Mesenchymal stem cell (in vitro differentiated cells and primary cell): ENCODE measurements at regions not wholly inside any gene's neighbourhood (a gene's known extent, or its start where the extent isn't known, plus 50 kb on each side); places are given as distances from the start of the nearest gene placed in this dataset.

Experiments used
- DNase-seq: peaks from one replicate; pipeline ENCODE4 v3.0.0-alpha.2; 2013
- H2AFZ ChIP-seq: one replicate; pipeline ENCODE4 v1.6.1; 2013; ENCODE audit warnings: low read depth, mild to moderate bottlenecking, control low read depth, inconsistent platforms, low read length, moderate library complexity
- H2AK5ac ChIP-seq: 2 replicates; pipeline ENCODE4 v1.6.1; 2013; ENCODE audit warnings: low read length, moderate library complexity, mild to moderate bottlenecking, inconsistent platforms; ENCODE audit not compliant: severe bottlenecking
- H2BK120ac ChIP-seq: one replicate; pipeline ENCODE4 v1.6.1; 2013; ENCODE audit warnings: low read depth, mild to moderate bottlenecking, inconsistent platforms, low read length, moderate library complexity
- H2BK12ac ChIP-seq, 2 experiments: one replicate each; pipeline ENCODE4 v1.6.1; 2013; ENCODE audit warnings: inconsistent platforms in 2 of 2, low read length in 2 of 2, mild to moderate bottlenecking in 2 of 2, moderate library complexity in 2 of 2, control low read depth in 1 of 2
- H2BK15ac ChIP-seq: one replicate; pipeline ENCODE4 v1.6.1; 2013; ENCODE audit warnings: mild to moderate bottlenecking, low read depth, inconsistent platforms; ENCODE audit not compliant: poor library complexity, severe bottlenecking
- H2BK5ac ChIP-seq: 2 replicates; pipeline ENCODE4 v1.6.1; 2013; ENCODE audit warnings: low read depth, mild to moderate bottlenecking, low read length, control low read depth, inconsistent platforms; ENCODE audit not compliant: poor library complexity, severe bottlenecking
- H3K14ac ChIP-seq, 2 experiments: one replicate each; pipeline ENCODE4 v1.6.1; 2013; ENCODE audit warnings: inconsistent platforms in 2 of 2, low read length in 2 of 2, control low read depth in 1 of 2, mild to moderate bottlenecking in 1 of 2, moderate library complexity in 1 of 2
- H3K18ac ChIP-seq, 2 experiments: one replicate each; pipeline ENCODE4 v1.6.1; 2013; ENCODE audit warnings: inconsistent platforms in 2 of 2, low read length in 2 of 2, control low read depth in 1 of 2, low read depth in 1 of 2, mild to moderate bottlenecking in 1 of 2
- H3K23ac ChIP-seq, 2 experiments: one replicate each; pipeline ENCODE4 v1.6.1; 2013; ENCODE audit warnings: inconsistent platforms in 2 of 2, low read length in 2 of 2, mild to moderate bottlenecking in 2 of 2, moderate library complexity in 2 of 2, control low read depth in 1 of 2
- H3K27ac ChIP-seq: 2 replicates; pipeline ENCODE4 v1.5.1; 2013; ENCODE audit warnings: mild to moderate bottlenecking, moderate library complexity, low read length, control low read depth, inconsistent platforms; ENCODE audit not compliant: poor library complexity, severe bottlenecking
- H3K27me3 ChIP-seq, 2 experiments: 2 replicates each; pipeline versions ENCODE4 v1.6.1 to v1.7.0; 2013; ENCODE audit warnings: low read length in 2 of 2, mild to moderate bottlenecking in 2 of 2, moderate library complexity in 2 of 2, control low read depth in 1 of 2, inconsistent platforms in 1 of 2; ENCODE audit not compliant: control insufficient read depth in 1 of 2, insufficient read depth in 1 of 2
- H3K36me3 ChIP-seq, 2 experiments: 2 replicates each; pipeline versions ENCODE4 v1.6.1 to v1.7.0; 2013; ENCODE audit warnings: low read length in 2 of 2, control low read depth in 1 of 2, inconsistent platforms in 1 of 2, low read depth in 1 of 2, mild to moderate bottlenecking in 1 of 2; ENCODE audit not compliant: insufficient read depth in 2 of 2, control insufficient read depth in 1 of 2
- H3K4ac ChIP-seq, 2 experiments: one replicate each; pipeline ENCODE4 v1.6.1; 2013; ENCODE audit warnings: inconsistent platforms in 2 of 2, low read length in 2 of 2, mild to moderate bottlenecking in 2 of 2, moderate library complexity in 2 of 2, control low read depth in 1 of 2, low read depth in 1 of 2
- H3K4me1 ChIP-seq: 2 replicates; pipeline ENCODE4 v1.6.1; 2013; ENCODE audit warnings: low read depth, low read length, control low read depth; ENCODE audit not compliant: control insufficient read depth, insufficient read depth
- H3K4me2 ChIP-seq: 2 replicates; pipeline ENCODE4 v1.6.1; 2013; ENCODE audit warnings: low read length, mild to moderate bottlenecking, inconsistent platforms; ENCODE audit not compliant: poor library complexity, severe bottlenecking
- H3K4me3 ChIP-seq, 2 experiments: 2 replicates each; pipeline versions ENCODE4 v1.5.1 to v1.7.0; 2013; ENCODE audit warnings: low read length in 2 of 2, mild to moderate bottlenecking in 2 of 2, control low read depth in 1 of 2, low read depth in 1 of 2; ENCODE audit not compliant: insufficient read depth in 1 of 2
- H3K79me1 ChIP-seq: replicated peaks from 2 replicates; pipeline ENCODE4 v1.6.1; 2013; ENCODE audit warnings: mild to moderate bottlenecking, control low read depth, low read length, inconsistent platforms; ENCODE audit not compliant: poor library complexity, severe bottlenecking
- H3K9ac ChIP-seq: 2 replicates; pipeline ENCODE4 v1.7.0; 2013; ENCODE audit warnings: mild to moderate bottlenecking, low read length, moderate library complexity
- H3K9me3 ChIP-seq: 2 replicates; pipeline ENCODE4 v1.7.0; 2013; ENCODE audit warnings: mild to moderate bottlenecking, low read length; ENCODE audit not compliant: control insufficient read depth
- H4K8ac ChIP-seq: one replicate; pipeline ENCODE4 v1.6.1; 2013; ENCODE audit warnings: inconsistent platforms, mild to moderate bottlenecking, low read length, moderate library complexity
- H4K91ac ChIP-seq: one replicate; pipeline ENCODE4 v1.6.1; 2013; ENCODE audit warnings: mild to moderate bottlenecking, low read length, inconsistent platforms
- WGBS: methylation state at CpG from one replicate; pipeline ENCODE4 v1.1.7; 2013; ENCODE audit warnings: mixed read lengths; 5-methylcytosine and 5-hydroxymethylcytosine counted together

- Histone ChIP-seq H3K9ac (no peak overlapping the region), H3K4me2 (no peak overlapping the region), H3K79me1 (no peaks in the 10 kb centered on the region), H3K4me3 (no peak overlapping the region), H2BK5ac (no peak overlapping the region), H3K27ac (no peak overlapping the region), H4K8ac (no peak overlapping the region), H4K91ac (no peak overlapping the region), H3K9me3 (peaks cover 19% of the 10 kb centered on the region), H3K27me3 (peaks cover under 1 to 18% of the 10 kb centered on the region in 2 experiments), H3K36me3 (no peaks in the 10 kb centered on the region), H2BK15ac (no peak overlapping the region), H2AK5ac (no peak overlapping the region), H3K4ac (no peak overlapping the region), H3K14ac (no peak overlapping the region), H3K4me1 (peaks cover 9% of the 10 kb centered on the region), H2BK12ac (no peak overlapping the region), H2AFZ (no peak overlapping the region), H2BK120ac (no peak overlapping the region), H3K23ac (no peak overlapping the region), H3K18ac (no peak overlapping the region)
- WGBS: 93% methylated on average over 2 of the region's 2 CpGs
- no peak for DNase-seq
These were observed 64.7 kb upstream of the RFLNA start for GRCh38 chr12:124230117-124230757.

DNA sequence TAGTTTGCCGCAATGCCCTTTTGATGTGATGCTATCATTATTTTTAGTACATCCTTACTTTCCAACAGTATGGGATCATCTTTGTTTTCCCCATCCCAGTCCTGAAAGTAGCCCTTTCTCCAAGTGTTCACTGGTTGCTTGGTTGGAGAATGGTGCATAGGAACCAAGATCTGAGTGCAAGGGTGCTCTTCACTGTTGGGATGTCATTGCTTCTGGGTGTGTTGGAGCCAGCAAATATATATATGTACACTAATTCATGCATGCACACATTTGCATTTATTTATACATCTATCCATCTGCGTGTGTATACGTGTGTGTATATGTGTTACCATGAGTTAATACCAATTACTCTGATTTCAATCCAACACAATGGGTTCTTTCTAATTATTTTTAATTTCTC, 64.1 kb upstream of the RFLNA start:
- Histone ChIP-seq H3K14ac (no peak overlapping the region), H4K8ac (no peak overlapping the region), H3K18ac (no peak overlapping the region)

DNA sequence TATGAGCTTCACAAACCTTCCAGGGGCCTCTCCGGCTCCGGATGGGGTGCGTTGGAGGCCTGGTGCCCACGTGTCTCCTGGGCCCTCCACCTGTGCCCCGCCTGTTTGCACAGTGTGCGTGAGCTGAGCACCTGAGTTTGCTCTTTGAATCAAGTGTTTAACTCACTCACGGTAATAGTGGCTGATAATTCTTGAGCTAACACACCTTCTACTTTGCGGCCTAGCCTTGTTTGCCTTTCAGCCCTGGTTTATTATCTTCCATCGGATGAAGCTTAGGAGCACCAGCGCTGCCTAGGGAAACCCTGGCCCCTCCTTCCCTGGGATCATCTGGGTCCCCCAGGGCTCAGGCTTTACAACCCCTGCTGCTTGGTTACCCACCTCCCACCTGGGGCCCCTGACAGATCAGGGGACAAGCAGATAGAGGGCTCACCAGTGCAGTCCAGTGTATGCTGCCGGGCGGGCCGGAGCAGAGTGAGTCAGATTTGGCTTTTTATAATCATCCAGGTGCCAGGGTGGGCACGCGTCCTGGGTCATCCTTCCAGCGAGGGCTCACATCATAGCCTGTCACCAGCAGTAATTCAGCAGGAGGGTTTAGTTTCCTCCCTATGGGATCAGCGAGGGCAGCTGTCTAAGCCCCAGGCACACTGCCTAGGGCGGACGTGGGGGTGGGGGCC, 62.8 kb upstream of the RFLNA start:
- Histone ChIP-seq H2AK5ac (peak overlapping the region; percentile 79), H3K9me3 (peaks cover 19% of the 10 kb centered on the region), H3K18ac (peak overlapping the region; percentile 6 to 86), H3K4me3 (no peak overlapping the region), H4K91ac (peak overlapping the region; percentile 67), H3K14ac (peak overlapping the region in 1 of 2 experiments; percentile 87), H3K9ac (no peak overlapping the region), H3K23ac (no peak overlapping the region), H3K4me1 (peaks cover 10% of the 10 kb centered on the region), H3K36me3 (no peaks in the 10 kb centered on the region), H3K79me1 (no peaks in the 10 kb centered on the region), H2BK5ac (no peak overlapping the region), H2AFZ (peak overlapping the region; percentile 29), H3K4me2 (no peak overlapping the region), H2BK15ac (no peak overlapping the region), H2BK120ac (no peak overlapping the region), H3K27me3 (peaks cover 0 to 3% of the 10 kb centered on the region in 2 experiments), H4K8ac (peak overlapping the region; percentile 29), H2BK12ac (peak overlapping the region; percentile 53 to 95), H3K27ac (no peak overlapping the region), H3K4ac (peak overlapping the region in 1 of 2 experiments; percentile 19)
- no peak for DNase-seq
- WGBS: 95% methylated on average over 19 of the region's 19 CpGs

More for the DNA sequence above, 64.1 kb upstream of the RFLNA start:
- Histone ChIP-seq H3K9me3 (peaks cover 19% of the 10 kb centered on the region), H3K79me1 (no peaks in the 10 kb centered on the region), H2BK12ac (no peak overlapping the region), H2BK5ac (no peak overlapping the region), H2BK120ac (no peak overlapping the region), H3K23ac (no peak overlapping the region), H3K4me3 (no peak overlapping the region), H3K4ac (no peak overlapping the region), H3K9ac (no peak overlapping the region), H3K4me1 (peaks cover 9% of the 10 kb centered on the region), H4K91ac (no peak overlapping the region), H2AFZ (no peak overlapping the region), H3K27ac (no peak overlapping the region), H2BK15ac (no peak overlapping the region), H3K27me3 (peaks cover 0 to 13% of the 10 kb centered on the region in 2 experiments), H3K4me2 (no peak overlapping the region), H2AK5ac (no peak overlapping the region), H3K36me3 (no peaks in the 10 kb centered on the region)
- no peak for DNase-seq
- no CpG with 5 or more reads among the region's 3 CpGs for WGBS

DNA sequence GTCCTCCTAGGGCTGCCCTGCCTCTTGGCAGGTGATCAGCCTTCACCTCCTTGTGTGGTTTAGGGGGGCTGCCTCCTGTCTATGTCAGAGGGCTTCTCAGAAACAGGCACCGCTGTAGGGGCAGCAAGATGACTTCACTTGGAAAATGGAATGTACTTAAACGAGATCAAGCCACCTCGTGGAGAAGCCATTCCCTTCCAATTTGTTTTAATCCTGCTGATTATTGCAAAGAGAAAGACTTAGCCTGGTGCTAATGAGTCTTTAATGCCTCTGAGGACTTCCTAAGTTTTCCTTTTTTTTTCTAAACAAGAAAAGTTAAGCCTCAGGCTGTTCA, 62.3 kb upstream of the RFLNA start:
- DNase-seq: no peak
- Histone ChIP-seq H3K4me1 (peaks cover 10% of the 10 kb centered on the region), H2BK15ac (no peak overlapping the region), H3K27me3 (no peaks in the 10 kb centered on the region), H4K91ac (peak overlapping the region; percentile 67), H3K36me3 (no peaks in the 10 kb centered on the region), H2BK12ac (peak overlapping the region; percentile 53 to 95), H3K4me3 (no peak overlapping the region), H3K27ac (no peak overlapping the region), H4K8ac (peak overlapping the region; percentile 10), H2AFZ (peak overlapping the region; percentile 29), H3K9me3 (peaks cover 19% of the 10 kb centered on the region), H3K18ac (peak overlapping the region; percentile 6 to 86), H3K4ac (peak overlapping the region in 1 of 2 experiments; percentile 6), H2BK5ac (no peak overlapping the region), H3K23ac (no peak overlapping the region), H3K9ac (no peak overlapping the region), H3K14ac (peak overlapping the region in 1 of 2 experiments; percentile 87), H3K79me1 (no peaks in the 10 kb centered on the region), H2AK5ac (peak overlapping the region; percentile 11), H3K4me2 (no peak overlapping the region), H2BK120ac (no peak overlapping the region)
- WGBS: 70% methylated on average over 3 of the region's 3 CpGs
